ENCODE measurements at regions not wholly inside any gene's neighbourhood (a gene's known extent, or its start where the extent isn't known, plus 50 kb on each side); places are given as distances from the start of the nearest gene placed in this dataset.

DNA sequence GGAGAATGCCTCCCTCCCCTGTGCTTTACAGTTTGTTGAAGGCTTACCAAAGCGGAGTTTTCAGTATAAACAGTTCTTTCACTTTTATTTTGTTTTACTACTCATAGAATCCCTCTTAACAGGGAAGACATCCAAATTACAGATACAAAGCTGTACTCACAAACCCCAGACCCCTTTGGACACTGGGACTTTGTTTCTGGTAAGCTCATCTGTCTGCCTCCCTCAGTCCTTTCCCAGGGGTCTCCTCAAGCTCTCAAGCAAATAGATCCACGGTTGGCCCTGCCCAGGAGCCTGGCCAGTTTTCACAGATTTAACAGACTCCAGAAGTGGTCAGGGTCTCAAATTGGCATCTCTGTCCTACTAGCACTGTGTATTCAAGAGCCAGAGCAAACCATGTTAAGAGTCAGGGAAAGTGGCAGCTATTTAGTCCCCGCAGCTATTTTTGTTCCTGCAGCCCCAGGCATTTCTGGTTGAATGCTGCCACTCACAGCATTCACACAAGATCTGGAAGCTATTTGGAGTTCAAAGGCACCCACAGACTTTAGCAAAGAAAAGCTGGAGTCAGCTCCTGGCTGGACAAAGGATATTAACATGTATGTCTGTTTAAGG lies 54.2 kb downstream of the TMEM100 start:
- no peak for DNase-seq (ENCODE audit: low spot score)

DNA sequence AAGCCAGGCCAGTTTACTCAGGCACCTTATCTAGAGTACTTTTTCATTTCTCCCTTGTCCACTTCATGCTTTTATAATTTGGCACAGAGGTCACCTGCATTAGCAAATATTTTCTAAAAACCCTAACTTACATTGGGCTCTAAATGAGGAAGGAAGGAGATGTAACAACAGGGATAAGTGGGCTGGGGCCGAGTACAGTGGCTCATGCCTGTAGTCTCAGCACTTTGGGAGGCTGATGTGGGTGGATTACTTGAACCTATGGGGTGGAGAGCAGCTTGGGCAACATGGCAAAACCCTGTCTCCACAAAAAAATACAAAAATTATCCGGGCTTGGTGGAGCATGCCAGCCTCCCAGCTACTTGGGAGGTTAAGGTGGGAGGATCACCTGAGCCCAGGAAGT lies 55.9 kb downstream of the TMEM100 start:
- no peak for DNase-seq (ENCODE audit: low spot score)

DNA sequence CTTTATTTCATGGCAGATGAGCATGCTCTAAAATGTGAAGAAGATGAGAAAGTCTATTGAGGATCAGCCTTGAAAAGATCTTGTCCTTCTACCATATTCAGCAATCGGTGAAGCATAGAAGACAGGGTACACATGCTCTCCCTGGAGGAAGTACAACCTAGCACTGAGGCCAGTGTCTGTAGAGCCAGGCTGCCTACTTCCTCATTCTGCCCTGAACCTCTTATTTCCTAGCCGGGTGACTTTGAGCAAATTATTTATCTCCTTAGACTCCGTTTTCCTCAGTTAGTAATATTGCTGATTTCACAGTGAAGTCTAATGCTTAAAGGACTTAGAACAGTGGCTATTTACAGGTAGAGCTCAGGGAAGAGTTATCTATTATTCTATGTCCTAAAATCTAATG lies 58.4 kb downstream of the TMEM100 start:
- no peak for DNase-seq (ENCODE audit: low spot score)

DNA sequence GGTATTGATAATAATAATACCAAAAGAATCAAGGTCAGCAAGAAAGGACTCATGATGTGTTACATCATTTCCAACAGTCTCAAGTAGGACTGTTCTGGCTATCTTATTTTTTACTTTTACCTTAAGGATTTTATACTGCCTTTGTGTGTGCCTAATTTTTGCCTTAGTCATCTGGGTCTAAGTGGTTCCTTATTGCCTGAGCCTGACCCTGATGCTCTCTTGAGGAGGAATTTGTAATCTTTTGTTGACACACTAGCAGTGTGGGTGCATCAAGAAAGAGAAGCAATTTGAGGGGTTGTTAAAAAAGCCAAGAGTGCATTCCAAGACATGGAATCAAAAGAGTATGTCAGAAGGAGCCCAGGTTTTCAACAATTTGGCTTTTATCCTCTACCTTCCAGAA lies 59.3 kb downstream of the TMEM100 start:
- DNase-seq (ENCODE audit: low spot score) = no peak

DNA sequence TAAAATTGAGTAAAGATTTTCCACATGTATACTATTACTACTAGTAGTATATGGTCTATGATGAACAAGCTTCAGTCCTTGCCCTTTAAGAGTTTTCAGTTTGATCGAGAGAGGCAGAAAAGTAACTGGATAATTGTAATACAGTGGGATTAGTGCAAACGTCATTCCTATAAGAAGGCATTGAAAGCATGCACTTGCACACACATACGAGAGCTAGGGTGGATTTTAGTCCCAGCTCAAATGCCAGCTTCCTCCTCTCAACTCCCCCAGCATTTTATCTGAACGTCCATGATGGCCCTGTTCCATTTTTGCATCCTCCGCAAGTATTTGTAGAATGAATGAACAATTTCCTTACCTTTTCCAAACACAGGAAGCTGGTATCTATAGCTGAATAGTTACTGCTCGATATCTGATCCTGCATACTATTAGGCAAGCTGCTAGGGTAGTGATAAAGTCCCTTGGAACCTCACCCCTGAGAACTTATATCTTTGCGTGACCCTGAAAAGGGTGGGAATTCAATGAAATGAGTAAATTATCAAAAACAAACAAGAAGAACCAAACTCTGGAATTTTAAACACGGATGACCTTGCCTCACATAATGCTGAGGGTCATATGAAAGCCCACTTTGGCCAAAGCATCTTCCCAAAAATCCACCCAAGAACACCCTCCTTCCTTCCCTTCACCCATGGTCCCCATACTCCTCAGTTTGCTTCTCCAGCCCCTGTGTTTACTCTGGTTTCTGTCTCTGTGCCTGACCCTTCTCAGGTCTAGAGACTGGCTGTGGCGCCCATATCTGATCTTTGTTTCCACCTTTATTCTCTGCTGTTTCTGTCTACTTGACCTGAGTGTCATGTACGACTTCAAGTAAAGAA lies 60.5 kb downstream of the TMEM100 start:
- no peak for DNase-seq (ENCODE audit: low spot score)

DNA sequence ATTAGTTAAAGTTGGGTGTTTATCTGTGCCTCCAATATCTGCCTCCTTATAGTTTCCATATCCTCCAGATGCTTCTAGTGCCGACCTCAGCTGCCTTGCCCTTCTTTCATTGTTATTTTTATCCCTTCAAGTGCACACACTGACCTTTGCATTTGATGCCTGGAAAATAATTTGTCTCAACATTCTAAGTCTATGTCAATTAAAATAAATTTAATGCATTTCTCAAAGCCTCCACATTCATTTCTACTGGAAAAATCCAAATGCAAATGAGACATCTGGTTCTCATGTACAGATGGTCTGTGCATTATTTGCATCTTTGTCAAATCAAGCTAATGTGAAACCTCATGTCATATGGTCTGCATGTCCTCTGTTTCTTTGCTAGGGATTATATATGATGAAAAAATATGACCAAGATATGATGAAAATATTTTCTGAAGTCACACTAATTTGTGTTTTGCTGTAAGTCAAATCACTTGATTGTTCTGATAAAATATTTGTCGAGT lies 61.4 kb downstream of the TMEM100 start:
- no peak for DNase-seq (ENCODE audit: low spot score)

DNA sequence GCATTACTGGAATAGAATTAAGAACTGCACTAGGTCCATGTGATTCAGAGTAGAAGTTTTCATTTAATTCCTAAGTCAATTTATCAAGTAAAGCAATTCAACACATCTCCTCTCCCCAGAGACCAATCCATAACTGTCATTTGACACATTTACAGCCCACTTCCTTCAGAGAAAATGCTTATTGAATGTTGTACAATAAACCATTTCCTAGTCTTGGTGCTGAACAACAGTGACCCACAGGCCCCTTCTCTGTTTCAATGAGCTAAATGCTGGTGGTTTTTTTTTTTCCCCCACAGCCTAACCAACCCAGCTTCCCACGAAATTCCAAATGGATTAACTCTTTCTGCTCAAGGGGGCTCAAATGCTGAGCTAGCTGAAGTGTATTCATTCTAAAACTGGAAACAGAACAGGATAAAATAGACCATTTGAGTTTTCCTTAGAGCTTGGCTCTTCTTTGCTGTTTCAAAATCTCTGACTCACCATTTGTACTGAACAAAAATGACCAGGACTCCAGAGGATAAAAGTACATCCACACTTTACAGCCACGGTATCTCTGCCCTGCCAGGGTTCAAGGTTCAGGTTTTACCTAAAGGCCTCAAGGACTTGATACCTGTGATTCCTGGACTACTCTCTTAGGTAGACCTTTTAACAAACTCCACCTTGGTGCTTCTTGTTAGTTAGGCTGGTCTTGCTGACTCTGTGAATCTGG lies 62.3 kb downstream of the TMEM100 start:
- no peak for DNase-seq (ENCODE audit: low spot score)

DNA sequence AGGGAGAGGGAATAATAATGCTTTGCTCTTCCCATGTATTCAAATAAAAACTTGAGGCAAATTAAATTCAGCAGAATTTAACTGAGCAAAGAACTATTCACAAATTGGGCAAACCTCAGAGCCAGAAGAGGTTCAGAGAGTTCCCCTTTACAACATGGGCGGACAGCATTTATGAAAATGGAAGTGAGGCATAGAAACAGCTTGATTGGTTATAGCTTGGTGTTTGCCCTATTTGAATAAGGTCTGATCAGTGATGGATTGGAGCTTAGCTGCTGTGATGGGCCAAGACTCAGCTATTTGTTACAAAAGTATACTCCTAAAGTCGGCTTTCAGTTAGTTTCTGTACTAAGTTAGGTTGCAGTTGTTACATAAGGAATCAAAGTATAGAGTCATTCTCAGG lies 63.0 kb downstream of the TMEM100 start:
- DNase-seq (ENCODE audit: low spot score) = no peak

DNA sequence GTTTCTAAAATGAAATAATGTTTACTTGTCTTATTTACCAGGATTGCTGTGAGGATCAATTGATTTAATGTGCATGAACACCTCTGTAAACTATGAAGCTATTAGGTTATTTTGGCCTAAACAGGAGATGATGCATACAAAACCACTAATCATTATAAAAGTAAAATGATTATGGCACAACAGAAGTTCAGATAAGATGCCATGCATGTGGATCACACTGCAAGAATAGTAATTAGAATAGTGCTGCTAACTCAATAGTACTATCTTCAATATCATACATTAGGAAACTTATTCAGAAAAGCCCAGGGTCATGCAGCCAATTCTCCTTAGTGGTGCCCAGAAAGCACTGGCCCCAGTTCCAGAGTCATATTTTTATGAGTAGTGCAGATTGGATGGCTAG lies 66.9 kb downstream of the TMEM100 start:
- DNase-seq (ENCODE audit: low spot score) = no peak

DNA sequence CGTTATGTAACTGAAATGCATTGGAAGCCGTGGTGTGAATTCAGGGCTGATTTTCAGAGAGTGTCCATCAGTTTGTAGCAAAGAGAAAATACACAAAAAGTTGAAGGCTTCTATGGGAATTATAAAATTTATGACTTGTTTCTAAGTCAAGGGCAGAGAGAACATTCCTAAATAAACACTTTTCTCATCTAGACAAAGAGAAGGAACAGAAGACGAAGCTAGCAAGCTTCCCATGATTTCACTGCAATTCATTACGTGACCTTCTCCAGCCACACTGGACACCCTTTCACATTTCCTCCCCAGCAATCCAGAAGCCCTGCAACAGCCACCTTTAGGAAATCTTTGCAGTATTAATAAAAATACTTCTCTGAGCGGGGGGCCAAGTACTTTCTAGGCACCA lies 67.8 kb downstream of the TMEM100 start:
- DNase-seq (ENCODE audit: low spot score) = no peak

DNA sequence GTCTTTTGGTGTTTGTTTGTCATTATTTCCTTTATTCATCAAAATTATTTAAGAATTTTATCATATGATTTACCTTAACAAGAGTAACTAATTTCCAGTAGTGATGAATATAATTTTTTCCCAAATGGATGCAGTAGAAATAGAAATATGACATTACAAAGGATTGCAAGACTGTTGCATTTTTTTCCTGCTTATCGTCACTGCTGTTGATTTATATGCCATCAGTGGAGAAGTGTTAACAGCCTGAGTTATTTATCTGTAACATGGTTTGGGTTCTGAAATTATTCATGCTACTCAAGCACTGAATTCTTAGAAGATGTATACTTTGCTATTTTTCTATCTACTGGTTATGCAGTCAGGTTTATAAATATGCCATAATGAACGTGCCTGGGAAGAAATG lies 68.6 kb downstream of the TMEM100 start:
- no peak for DNase-seq (ENCODE audit: low spot score)

DNA sequence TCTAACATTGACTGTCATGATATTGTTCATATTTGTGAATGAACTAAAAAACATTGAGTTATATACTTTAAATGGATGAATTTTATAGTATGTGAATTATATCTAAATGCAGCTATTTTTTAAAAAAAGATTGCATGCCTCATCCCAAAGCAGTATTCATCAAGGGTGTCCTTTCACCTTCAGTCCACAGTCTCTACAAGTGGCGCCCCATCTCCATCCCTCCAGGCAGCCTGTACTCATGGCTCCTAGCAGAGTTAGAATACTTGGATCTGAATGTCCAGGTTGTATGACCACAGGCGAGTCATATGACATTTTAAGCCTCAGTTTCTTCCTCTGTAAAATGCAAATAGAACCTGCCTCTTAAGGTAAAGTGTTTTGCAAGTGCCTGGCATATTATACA lies 69.8 kb downstream of the TMEM100 start:
- no peak for DNase-seq (ENCODE audit: low spot score)

DNA sequence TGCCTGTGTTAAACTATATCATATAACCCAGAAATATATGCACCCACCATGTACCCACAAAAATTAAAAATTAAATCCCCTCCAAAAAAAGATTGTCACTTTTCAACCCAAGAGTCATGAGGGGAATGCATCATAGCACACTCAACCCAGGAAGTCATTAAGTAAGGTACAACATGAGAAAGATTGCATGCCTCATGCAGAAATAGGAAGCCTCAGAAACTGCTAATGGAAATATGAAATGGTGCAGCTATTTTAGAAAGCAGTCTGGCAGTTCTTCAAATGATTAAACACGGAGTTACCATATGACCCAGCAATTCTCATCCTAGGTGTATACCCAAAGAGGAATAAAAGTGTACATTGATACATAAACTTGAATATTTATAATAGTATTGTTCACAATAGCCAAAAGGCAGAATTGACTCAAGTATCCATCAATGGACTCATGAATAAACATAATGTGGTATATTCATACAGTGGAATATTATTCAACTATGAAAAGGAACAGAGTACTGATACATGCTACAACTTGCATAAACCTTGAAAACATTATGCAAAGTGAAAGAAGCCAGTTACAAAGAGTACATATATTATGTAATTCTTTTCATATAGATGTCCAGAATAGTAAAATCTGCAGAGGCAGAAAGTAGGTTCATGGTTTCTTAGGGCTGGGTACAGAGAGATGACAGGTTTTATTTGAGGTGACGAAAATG lies 70.4 kb downstream of the TMEM100 start:
- no peak for DNase-seq (ENCODE audit: low spot score)

DNA sequence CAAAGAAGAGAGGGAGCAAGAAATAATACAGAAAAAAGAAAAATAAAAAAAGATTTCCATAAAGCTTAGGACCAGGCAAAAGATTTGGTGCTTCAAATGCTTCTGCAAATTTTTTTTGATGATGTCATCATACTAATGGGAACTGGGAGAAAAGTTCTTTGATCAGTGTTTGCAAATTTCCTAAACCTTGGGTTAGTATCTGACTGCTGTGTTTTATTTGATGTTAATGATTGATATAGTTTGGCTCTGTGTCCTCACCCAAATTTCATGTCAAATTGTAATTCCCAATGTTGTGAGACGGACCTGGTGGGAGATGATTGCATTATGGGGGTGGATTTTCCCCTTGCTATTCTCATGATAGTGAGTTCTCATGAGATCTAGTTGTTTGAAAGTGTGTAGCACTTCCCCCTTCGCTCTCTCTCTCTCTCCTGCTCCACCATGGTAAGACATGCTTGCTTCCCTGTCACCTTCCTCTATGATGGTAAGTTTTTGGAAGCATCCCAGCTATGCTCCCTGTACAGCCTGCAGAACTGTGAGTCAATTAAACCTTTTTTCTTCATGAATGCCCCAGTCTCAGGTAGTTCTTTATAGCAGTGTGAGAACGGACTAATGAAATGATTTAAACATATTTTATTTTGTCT lies 72.6 kb downstream of the TMEM100 start:
- DNase-seq (ENCODE audit: low spot score) = no peak

DNA sequence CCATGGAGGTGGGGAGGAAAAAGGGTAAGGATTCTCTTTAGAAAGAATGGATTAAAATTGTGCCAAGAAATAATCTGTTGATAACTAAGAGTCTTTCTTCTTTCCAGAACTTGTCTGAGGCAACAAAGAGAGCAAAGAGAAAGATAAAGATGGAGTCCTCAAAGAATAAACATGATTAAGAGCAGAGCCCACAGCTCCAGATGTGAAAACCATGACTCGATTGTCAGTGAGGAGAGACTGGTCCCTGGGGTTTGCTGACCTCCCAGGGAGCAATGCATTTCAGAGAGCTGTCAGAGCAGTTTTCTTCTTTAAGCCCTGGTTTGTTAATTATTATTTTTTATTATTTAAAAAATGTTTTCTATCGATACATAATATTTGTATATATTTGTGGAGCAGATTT lies 74.6 kb downstream of the TMEM100 start:
- DNase-seq (ENCODE audit: low spot score) = no peak

DNA sequence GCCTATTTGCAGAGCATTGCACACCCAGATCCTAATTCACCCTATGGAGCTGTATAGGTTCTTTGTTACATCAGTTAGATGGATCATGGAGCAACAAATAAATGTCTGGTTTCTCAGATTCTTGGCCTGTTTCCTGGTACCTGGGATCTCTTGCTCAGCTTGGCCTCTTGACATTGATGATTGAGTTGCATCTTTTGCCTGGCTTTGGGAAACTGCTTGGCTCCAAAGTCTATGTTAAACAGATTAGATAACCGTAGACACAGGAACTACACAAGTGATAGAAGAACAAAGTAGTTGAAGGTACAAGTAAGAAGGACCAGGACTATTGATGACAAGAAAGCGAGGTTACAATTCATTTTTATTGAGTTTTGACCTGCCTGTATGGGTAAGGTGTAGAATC lies 77.3 kb downstream of the TMEM100 start:
- DNase-seq (ENCODE audit: low spot score) = no peak

DNA sequence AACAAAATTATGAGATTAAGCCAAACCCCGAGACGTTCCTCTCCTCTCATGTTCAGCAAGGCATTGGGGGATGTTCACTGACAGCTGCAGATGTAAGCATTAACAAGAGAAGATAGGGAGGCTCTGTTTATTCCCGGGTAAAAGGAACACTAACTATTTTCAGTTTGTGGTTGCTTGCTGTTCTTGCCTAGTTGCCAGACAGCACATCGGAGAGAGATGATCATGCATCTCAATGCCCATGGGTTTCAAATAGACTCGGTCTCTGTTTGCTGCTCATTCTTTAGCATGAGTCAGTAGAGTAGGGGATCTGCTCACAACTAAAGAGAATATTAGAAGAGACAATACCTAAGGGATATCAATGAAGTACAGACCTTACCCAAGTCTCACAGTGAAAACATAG lies 78.3 kb downstream of the TMEM100 start:
- DNase-seq (ENCODE audit: low spot score) = no peak

DNA sequence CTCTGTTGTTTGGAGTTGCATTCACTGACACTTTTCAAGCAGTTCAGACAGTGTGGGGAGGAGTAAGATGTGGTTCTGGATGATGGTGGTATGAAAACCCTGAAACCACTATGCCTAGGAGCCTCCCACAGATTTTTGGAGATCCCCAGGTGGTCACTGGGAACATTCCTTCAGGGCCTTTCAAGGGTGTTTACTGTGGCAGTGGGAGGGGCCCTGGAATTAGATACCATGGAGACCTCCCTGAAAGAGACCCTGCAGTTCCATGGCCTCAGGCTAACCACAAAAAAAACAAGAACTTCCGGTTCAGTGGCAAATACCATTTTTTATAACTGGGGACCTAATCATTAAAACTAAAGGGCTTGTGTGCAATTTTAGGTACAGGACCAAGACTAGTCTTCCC lies 79.9 kb downstream of the TMEM100 start:
- DNase-seq (ENCODE audit: low spot score) = no peak

DNA sequence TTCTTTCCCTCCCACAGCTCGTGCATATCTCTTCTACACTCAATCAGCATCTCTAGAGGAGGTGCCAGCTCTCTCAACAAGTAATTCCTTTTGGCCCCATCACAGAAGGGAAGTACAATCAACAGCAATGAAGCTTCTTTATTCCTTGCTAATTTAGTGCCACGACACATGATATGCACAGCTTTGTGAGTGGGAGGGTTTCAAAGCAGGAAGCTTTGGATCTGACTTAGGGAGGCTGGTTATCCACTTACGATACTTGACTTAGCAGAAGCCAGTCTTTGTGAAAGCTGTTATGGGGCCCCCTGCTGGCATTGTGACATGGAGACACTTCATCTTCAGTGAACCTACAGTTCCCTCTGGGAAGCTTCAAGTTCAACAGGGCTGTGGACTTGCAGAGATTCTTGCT lies 81.0 kb downstream of the TMEM100 start:
- peak; percentile 24 for DNase-seq (ENCODE audit: low spot score)

DNA sequence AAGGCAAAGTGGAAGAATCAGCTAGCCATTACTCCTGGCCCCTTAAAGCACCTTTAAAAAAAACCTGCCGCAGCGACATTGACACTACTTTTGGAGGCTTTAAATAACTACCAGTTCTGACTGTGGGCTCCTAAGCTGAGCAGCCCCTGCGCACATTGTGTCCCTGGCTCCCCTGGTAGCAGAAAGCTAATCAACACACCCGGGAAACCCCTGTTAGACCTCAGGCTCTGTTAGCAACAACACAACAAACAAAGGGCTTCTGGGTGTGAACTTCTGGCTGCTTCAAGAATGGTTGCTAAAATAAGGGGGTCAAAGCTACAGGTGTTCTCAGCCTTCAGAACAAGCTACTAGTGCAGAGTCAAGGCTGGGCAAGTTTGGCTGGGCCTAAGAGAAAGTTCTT lies 83.6 kb downstream of the TMEM100 start:
- DNase-seq (ENCODE audit: low spot score) = no peak

DNA sequence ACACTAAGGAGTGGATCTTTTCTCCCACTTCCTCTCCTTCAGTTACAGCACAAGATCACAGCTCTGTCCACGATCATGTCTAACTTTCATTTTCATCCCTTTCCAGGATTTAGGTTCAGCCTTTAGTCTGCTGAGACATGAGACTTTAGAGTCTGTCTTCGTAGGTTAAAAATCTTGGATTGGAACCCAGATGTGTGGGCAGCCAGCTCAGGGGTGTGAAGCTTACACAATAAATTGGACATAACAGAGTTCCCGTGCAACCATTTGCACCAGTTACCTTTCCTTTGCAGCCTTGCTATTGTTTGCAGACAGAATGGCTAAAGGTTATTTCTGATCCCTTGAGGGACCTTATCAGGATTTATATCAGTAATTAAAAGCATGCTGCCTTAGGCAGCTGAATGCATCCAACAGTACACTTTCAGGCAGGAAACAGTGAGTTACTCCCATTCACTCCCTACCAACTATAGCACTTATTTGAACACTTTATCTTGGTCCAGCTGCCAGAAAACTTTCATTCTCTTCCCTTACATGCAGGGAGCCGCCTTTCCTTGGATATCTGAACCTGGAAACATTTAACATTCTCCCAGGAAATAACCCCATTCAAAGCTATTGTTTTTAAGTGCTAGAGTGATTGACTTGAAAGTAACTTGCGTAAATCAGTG lies 87.3 kb downstream of the TMEM100 start:
- no peak for DNase-seq (ENCODE audit: low spot score)

Data from globus pallidus (tissue), 1 donor.